GM12873 (cell line): ENCODE measurements at regions not wholly inside any gene's neighbourhood (a gene's known extent, or its start where the extent isn't known, plus 50 kb on each side); places are given as distances from the start of the nearest gene placed in this dataset.
A peak's percentile ranks its signal among the peaks of the same experiment; 100 is the strongest.

Experiments
- CTCF ChIP-seq: IDR thresholded peaks from 2 replicates; pipeline ENCODE4 v1.5.1; 2012; ENCODE audit warnings: low read depth, mild to moderate bottlenecking, moderate library complexity, low read length, control low read depth; ENCODE audit not compliant: insufficient read depth; ENCODE audit errors: missing control alignments

- TF ChIP-seq CTCF: no peak
These were observed 380.7 kb downstream of the PLOD2 start for GRCh38 chr3:145780301-145780700.

- no peak for TF ChIP-seq CTCF
These were observed 375.3 kb downstream of the PLOD2 start for GRCh38 chr3:145785668-145786067.

GRCh38 chr3:145798007-145798406 lies 363.0 kb downstream of the PLOD2 start:
- TF ChIP-seq CTCF: no peak

- no peak for TF ChIP-seq CTCF
These were observed 362.1 kb downstream of the PLOD2 start for GRCh38 chr3:145798696-145799537.

GRCh38 chr3:145801696-145802095 lies 359.3 kb downstream of the PLOD2 start:
- TF ChIP-seq CTCF: no peak

- peak; percentile 32 for TF ChIP-seq CTCF
These were observed 353.0 kb downstream of the PLOD2 start for GRCh38 chr3:145807990-145808389.

GRCh38 chr3:145812391-145812790 lies 348.6 kb downstream of the PLOD2 start:
- TF ChIP-seq CTCF: no peak
